Chondrocyte (in vitro differentiated cells): ENCODE measurements at regions not wholly inside any gene's neighbourhood (a gene's known extent, or its start where the extent isn't known, plus 50 kb on each side); places are given as distances from the start of the nearest gene placed in this dataset.
"Not testable (repeated sequence)": the region's sequence is repeated elsewhere in the genome, so short reads cannot be mapped to it uniquely, and the experiment has no call there.

ENCODE experiments used
- DNase-seq: peaks from one replicate; pipeline ENCODE4 v3.0.0; 2021; ENCODE audit warnings: mixed read lengths, low spot score
- H3K27ac Mint-ChIP-seq: one replicate; pipeline ENCODE4 v1.8.0; 2021; ENCODE audit warnings: mild to moderate bottlenecking, moderate library complexity, mixed read lengths; ENCODE audit not compliant: unreplicated experiment
- H3K27me3 Mint-ChIP-seq: 2 replicates; pipeline ENCODE4 v1.8.0; 2021; ENCODE audit warnings: low read depth, mixed read lengths
- H3K36me3 Mint-ChIP-seq: 2 replicates; pipeline ENCODE4 v1.8.0; 2021; ENCODE audit warnings: low read depth, mixed read lengths
- H3K4me1 Mint-ChIP-seq: 2 replicates; pipeline ENCODE4 v1.8.0; 2021; ENCODE audit warnings: low read depth, mild to moderate bottlenecking, mixed read lengths
- H3K4me3 Mint-ChIP-seq: one replicate; pipeline ENCODE4 v1.8.0; 2021; ENCODE audit warnings: mild to moderate bottlenecking, moderate library complexity, mixed read lengths; ENCODE audit not compliant: unreplicated experiment
- H3K9me3 Mint-ChIP-seq: 2 replicates; pipeline ENCODE4 v1.8.0; 2021; ENCODE audit warnings: low read depth, mixed read lengths
- TF ChIP-seq, protein P1 (sequence below): fragments of 200-600 bp; sonication (generic); IDR thresholded peaks from 2 replicates; pipeline ENCODE4 v1.5.0; 2021; ENCODE audit warnings: antibody characterized with exemption, mild to moderate bottlenecking, moderate library complexity

DNA sequence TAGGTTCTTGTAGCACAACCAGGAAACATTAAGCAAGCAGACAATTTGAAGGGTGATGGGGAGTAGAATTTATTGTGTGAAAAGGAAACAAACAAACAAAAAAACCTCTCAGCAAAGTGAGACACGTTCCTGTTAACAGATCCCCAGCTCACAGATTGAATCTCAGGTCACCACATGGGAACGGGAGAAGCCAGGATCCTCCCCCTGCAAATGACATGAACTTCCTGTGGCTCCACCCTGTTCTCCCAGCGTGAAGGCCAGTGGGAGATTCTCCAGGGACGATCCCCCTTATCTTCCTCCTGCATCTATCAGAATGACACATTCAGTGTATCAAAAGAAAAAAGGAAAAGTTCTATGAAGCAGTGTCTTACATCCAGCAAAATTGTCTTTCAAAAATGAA is 1488.1 kb downstream of the OTOL1 start:
- H3K36me3 Mint-ChIP-seq: no peaks in the 10 kb centered on the region
- peaks cover 2% of the 10 kb centered on the region for H3K9me3 Mint-ChIP-seq
- H3K4me1 Mint-ChIP-seq: no peaks in the 10 kb centered on the region
- no peak for DNase-seq
- H3K4me3 Mint-ChIP-seq: no peak overlapping the region
- no peaks in the 10 kb centered on the region for H3K27me3 Mint-ChIP-seq
- H3K27ac Mint-ChIP-seq: no peak overlapping the region
- TF ChIP-seq, protein P1, sequence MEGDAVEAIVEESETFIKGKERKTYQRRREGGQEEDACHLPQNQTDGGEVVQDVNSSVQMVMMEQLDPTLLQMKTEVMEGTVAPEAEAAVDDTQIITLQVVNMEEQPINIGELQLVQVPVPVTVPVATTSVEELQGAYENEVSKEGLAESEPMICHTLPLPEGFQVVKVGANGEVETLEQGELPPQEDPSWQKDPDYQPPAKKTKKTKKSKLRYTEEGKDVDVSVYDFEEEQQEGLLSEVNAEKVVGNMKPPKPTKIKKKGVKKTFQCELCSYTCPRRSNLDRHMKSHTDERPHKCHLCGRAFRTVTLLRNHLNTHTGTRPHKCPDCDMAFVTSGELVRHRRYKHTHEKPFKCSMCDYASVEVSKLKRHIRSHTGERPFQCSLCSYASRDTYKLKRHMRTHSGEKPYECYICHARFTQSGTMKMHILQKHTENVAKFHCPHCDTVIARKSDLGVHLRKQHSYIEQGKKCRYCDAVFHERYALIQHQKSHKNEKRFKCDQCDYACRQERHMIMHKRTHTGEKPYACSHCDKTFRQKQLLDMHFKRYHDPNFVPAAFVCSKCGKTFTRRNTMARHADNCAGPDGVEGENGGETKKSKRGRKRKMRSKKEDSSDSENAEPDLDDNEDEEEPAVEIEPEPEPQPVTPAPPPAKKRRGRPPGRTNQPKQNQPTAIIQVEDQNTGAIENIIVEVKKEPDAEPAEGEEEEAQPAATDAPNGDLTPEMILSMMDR: no peak

DNA sequence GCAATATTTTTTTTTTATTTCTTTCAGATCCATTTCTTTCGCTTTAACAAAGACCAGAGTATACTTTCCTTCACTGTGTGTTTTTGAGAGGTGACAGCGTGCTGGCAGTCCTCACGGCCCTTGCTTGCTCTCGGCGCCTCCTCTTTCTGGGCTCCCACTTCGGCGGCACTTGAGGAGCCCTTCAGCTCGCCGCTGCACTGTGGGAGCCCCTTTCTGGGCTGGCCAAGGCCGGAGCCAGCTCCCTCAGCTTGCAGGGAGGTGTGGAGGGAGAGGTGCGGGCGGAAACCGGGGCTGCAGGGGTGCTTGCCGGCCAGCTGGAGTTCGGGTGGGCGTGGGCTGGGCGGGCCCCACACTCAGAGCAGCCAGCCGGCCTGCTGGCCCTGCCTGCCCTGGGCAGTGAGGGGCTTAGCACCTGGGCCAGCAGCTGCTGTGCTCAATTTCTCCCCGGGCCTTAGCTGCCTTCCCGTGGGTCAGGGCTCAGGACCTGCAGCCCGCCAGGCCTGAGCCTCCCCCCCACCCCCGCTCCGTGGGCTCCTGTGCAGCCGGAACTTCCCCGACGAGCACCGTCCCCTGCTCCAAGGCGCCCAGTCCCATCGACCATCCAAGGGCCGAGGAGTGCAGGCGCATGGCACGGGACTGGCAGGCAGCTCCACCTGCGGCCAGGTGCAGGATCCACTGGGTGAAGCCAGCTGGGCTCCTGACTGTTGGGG is 1490.6 kb downstream of the OTOL1 start:
- not testable (repeated sequence) for H3K36me3 Mint-ChIP-seq, H3K27ac Mint-ChIP-seq

DNA sequence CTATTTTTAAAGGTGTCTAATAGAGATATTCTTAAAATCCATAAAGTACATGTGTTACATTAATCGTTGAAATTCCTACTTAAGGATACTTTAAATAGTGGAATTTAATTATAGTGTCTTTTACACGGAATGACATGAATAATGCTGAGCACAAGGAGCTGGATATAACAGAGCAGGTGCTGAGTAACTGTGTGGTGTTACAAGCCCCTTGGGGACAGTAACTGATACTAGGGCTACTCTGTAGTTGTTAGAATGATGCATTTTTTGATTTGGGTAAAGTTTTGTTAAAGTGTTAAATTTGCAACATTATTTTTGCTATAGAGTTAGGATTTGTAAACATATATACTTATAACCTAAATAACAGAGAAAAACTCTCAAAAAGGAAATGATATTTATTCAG is 1496.1 kb downstream of the OTOL1 start:
- no peak for DNase-seq
- TF ChIP-seq, protein P1: no peak
- H3K36me3 Mint-ChIP-seq: no peaks in the 10 kb centered on the region
- H3K4me1 Mint-ChIP-seq: peaks cover under 1% of the 10 kb centered on the region
- H3K27ac Mint-ChIP-seq: no peak overlapping the region
- no peak overlapping the region for H3K4me3 Mint-ChIP-seq
- H3K27me3 Mint-ChIP-seq: no peaks in the 10 kb centered on the region
- H3K9me3 Mint-ChIP-seq: peaks cover 23% of the 10 kb centered on the region

More for the DNA sequence above, 1490.6 kb downstream of the OTOL1 start:
- peak; percentile 59 for DNase-seq
- H3K4me1 Mint-ChIP-seq, H3K27me3 Mint-ChIP-seq, H3K9me3 Mint-ChIP-seq, H3K4me3 Mint-ChIP-seq: not testable (repeated sequence)

DNA sequence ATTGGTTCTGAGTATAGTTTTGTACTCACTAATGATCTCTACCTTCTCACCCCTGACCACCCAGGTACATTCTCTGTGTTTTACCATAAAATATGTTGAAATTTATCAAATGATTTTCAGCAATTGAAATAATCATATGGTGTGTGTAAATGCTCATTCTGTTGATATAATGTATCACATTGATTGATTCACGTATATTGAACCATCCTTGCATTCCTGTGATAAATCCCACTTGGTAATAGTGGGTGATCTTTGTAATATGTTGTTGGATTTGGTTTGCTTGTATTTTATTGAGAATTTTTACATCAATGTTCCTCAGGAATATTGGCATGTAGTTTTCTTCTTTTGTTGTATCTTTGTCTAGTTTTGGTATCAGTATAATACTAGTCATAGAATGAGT is 1497.6 kb downstream of the OTOL1 start:
- no peaks in the 10 kb centered on the region for H3K36me3 Mint-ChIP-seq
- no peak for DNase-seq
- no peak overlapping the region for H3K27ac Mint-ChIP-seq
- TF ChIP-seq, protein P1: no peak
- no peaks in the 10 kb centered on the region for H3K27me3 Mint-ChIP-seq
- peaks cover 21% of the 10 kb centered on the region for H3K9me3 Mint-ChIP-seq
- peaks cover 4% of the 10 kb centered on the region for H3K4me1 Mint-ChIP-seq
- no peak overlapping the region for H3K4me3 Mint-ChIP-seq

DNA sequence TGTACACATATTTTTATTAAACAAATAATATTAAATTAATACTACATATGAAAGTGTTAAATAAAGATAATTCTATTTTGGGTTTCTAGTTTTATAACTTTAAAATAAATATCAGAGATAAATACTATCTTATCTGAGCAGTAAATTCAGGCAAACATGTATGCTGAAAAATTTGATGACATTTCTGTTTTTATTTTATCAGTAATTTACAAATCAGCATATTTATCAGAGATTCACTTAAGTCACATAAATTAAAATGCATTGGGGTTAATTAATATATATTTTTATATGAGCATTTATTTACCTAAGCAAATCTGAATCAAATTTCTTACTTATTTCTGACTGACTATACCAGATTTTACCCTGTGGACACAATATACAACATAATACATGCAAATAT is 1499.8 kb downstream of the OTOL1 start:
- peaks cover 4% of the 10 kb centered on the region for H3K4me1 Mint-ChIP-seq
- peaks cover 21% of the 10 kb centered on the region for H3K9me3 Mint-ChIP-seq
- no peak overlapping the region for H3K4me3 Mint-ChIP-seq
- H3K27ac Mint-ChIP-seq: no peak overlapping the region
- no peaks in the 10 kb centered on the region for H3K36me3 Mint-ChIP-seq
- H3K27me3 Mint-ChIP-seq: no peaks in the 10 kb centered on the region
- no peak for DNase-seq
- TF ChIP-seq, protein P1: no peak

DNA sequence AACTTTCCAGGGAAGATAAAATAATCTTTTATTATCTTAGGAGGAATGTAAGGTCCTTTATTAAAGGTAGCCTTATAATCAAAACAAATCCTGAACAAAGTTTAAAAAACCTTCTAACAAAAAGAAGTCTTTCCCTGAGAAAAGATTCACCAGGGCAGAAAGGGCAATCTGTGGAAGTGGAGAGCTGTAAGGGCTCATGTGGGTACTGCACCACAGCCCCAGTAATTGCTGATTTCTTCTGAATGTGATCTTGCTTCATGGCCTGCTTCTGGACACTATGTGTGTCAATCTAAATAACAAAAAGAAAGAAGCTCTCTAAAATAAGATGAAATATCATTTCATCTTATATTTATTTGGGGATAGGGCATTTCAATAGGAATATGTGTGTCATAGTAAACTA is 1501.6 kb downstream of the OTOL1 start:
- DNase-seq: no peak
- Mint-ChIP-seq H3K36me3 (no peaks in the 10 kb centered on the region), H3K27me3 (no peaks in the 10 kb centered on the region), H3K27ac (no peak overlapping the region), H3K4me3 (no peak overlapping the region), H3K4me1 (peaks cover 4% of the 10 kb centered on the region), H3K9me3 (peaks cover 15% of the 10 kb centered on the region)
- TF ChIP-seq, protein P1: no peak
